Vagina (tissue), 2 donors: ENCODE measurements at regions not wholly inside any gene's neighbourhood (a gene's known extent, or its start where the extent isn't known, plus 50 kb on each side); places are given as distances from the start of the nearest gene placed in this dataset.

Experiments used
- CTCF ChIP-seq, 3 experiments: fragments of 450-650 bp in 2 of 3; fragments of 200-600 bp in 1 of 3; sonication (generic) in 1 of 3; IDR thresholded peaks; one replicate each; pipeline ENCODE4 v1.5.1; 2017 to 2019; ENCODE audit warnings: antibody characterized with exemption in 3 of 3, mild to moderate bottlenecking in 2 of 3, moderate library complexity in 2 of 3
- POLR2A ChIP-seq, 2 donors: fragments of 450-650 bp; IDR thresholded peaks; one replicate each; pipeline ENCODE4 v1.6.1; 2017; ENCODE audit warnings: antibody characterized with exemption in 2 of 2, mild to moderate bottlenecking in 2 of 2, moderate library complexity in 2 of 2
- POLR2AphosphoS5 ChIP-seq, 2 donors: sonication (generic); formaldehyde crosslinking; IDR thresholded peaks; one replicate each; pipeline ENCODE4 v1.9.0; 2017; ENCODE audit warnings: antibody characterized with exemption in 2 of 2, mild to moderate bottlenecking in 2 of 2, low read depth in 1 of 2; ENCODE audit not compliant: insufficient read depth in 1 of 2

DNA sequence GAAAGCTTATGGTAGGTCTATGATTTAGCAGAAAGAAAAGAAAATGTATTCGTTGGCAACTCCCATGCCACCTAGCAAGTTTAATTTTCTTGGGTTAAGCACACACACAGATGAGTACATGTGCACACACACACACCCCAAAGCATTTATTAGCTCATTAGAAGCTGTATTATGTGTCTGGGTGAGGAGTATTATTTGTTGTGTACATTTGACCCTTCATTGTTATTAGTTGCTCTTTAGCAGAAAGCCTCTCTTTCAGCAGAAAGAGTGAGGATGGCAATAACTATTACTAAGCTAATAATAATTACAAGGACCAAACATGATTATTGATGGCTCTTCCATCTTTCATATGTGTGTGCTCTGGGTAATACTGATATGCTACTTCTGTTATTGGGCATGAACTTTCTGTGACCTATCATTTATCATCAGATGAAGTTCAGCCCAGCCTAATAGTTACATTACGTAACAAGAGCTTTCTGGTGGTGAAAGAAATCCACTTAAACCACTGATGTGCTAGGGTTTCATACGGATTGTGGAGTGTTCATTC, 177.4 kb upstream of the OBI1 start:
- TF ChIP-seq CTCF (IDR thresholded peaks at IDR 0.05): no peak
- TF ChIP-seq POLR2A (IDR thresholded peaks at IDR 0.05): no peak
- TF ChIP-seq POLR2AphosphoS5 (IDR thresholded peaks at IDR 0.05; ENCODE audit: insufficient read depth in 1 of 2, low read depth in 1 of 2): no peak
